Caco-2 (cell line): ENCODE measurements at regions not wholly inside any gene's neighbourhood (a gene's known extent, or its start where the extent isn't known, plus 50 kb on each side); places are given as distances from the start of the nearest gene placed in this dataset.

Experiments used
- BruUV-seq: library from RNA; stranded (reverse); fragments of 400-500 nt; replicated peaks from 2 replicates; lab custom pipeline; 2021; lab: Mats Ljungman, UMichigan
- CTCF ChIA-PET: fragments of 300-600 bp; sonication (Branson Sonifier 250); formaldehyde crosslinking; loops from one replicate; lab custom pipeline; 2022; ENCODE audit warnings: antibody characterized with exemption; lab: Charles Lee
- POLR2A ChIA-PET: fragments of 300-600 bp; sonication (Branson Sonifier 250); formaldehyde crosslinking; loops from one replicate; lab custom pipeline; 2022; ENCODE audit warnings: antibody characterized with exemption; lab: Charles Lee
- DNase-seq, 2 experiments: peaks; one replicate each; pipeline versions ENCODE4 v3.0.0 to v3.0.0-alpha.2; 2020 to 2022
- H3K27me3 ChIP-seq: replicated peaks from 2 replicates; pipeline ENCODE4 v1.6.0; 2011; ENCODE audit warnings: low read length; ENCODE audit not compliant: control insufficient read depth, insufficient read depth
- H3K36me3 ChIP-seq: 2 replicates; pipeline ENCODE4 v1.5.1; 2011; ENCODE audit warnings: low read length; ENCODE audit not compliant: control insufficient read depth, insufficient read depth
- H3K4me1 ChIP-seq: fragments of 250-450 bp; sonication (Bioruptor Pico); 2 replicates; pipeline ENCODE4 v1.5.1; 2020; ENCODE audit warnings: mild to moderate bottlenecking
- H3K4me3 ChIP-seq: 2 replicates; pipeline ENCODE4 v1.5.1; 2011; ENCODE audit warnings: low read depth, mild to moderate bottlenecking, control low read depth, low read length
- H3K9me3 ChIP-seq: fragments of 250-450 bp; sonication (Bioruptor Pico); 2 replicates; pipeline ENCODE4 v1.5.1; 2020; ENCODE audit warnings: mild to moderate bottlenecking, moderate library complexity
- H3K27ac Mint-ChIP-seq: one replicate; pipeline ENCODE4 v1.8.0; 2022; ENCODE audit warnings: mixed read lengths; ENCODE audit not compliant: unreplicated experiment
- H3K27me3 Mint-ChIP-seq: one replicate; pipeline ENCODE4 v1.8.0; 2022; ENCODE audit warnings: mixed read lengths; ENCODE audit not compliant: insufficient read depth, unreplicated experiment
- H3K36me3 Mint-ChIP-seq: one replicate; pipeline ENCODE4 v1.8.0; 2022; ENCODE audit warnings: mild to moderate bottlenecking, mixed read lengths; ENCODE audit not compliant: insufficient read depth, unreplicated experiment
- H3K4me1 Mint-ChIP-seq: one replicate; pipeline ENCODE4 v1.8.0; 2022; ENCODE audit warnings: low read depth, mixed read lengths; ENCODE audit not compliant: unreplicated experiment
- H3K4me3 Mint-ChIP-seq: one replicate; pipeline ENCODE4 v1.8.0; 2022; ENCODE audit warnings: mild to moderate bottlenecking, moderate library complexity, mixed read lengths; ENCODE audit not compliant: unreplicated experiment
- H3K9me3 Mint-ChIP-seq: one replicate; pipeline ENCODE4 v1.8.0; 2022; ENCODE audit warnings: mixed read lengths; ENCODE audit not compliant: unreplicated experiment
- intact Hi-C: fragments of 100-400 bp; cut with micrococcal nuclease; formaldehyde crosslinking; loops from one replicate; pipeline ENCODE4 v1.10.0; 2022; ENCODE audit not compliant: unreplicated experiment
- TF ChIP-seq, protein P1 (sequence below), 2 experiments: fragments of 200-600 bp in 1 of 2; IDR thresholded peaks; 1 replicate in 1 of 2; 2 replicates in 1 of 2; pipeline versions ENCODE4 v1.5.1 to v1.8.0; 2011 to 2022; ENCODE audit warnings: antibody characterized with exemption in 1 of 2, control low read depth in 1 of 2, inconsistent platforms in 1 of 2, low read depth in 1 of 2, low read length in 1 of 2, mild to moderate bottlenecking in 1 of 2, moderate library complexity in 1 of 2; ENCODE audit not compliant: insufficient read depth in 1 of 2, severe bottlenecking in 1 of 2, unreplicated experiment in 1 of 2

- Mint-ChIP-seq H3K4me1 (no peaks in the 10 kb centered on the region), H3K9me3 (no peaks in the 10 kb centered on the region), H3K27me3 (peaks cover 4% of the 10 kb centered on the region), H3K36me3 (no peaks in the 10 kb centered on the region), H3K4me3 (no peak overlapping the region), H3K27ac (no peak overlapping the region)
- Histone ChIP-seq H3K36me3 (no peaks in the 10 kb centered on the region), H3K9me3 (no peaks in the 10 kb centered on the region), H3K4me1 (no peaks in the 10 kb centered on the region), H3K4me3 (no peak overlapping the region), H3K27me3 (no peaks in the 10 kb centered on the region)
- TF ChIP-seq, protein P1, sequence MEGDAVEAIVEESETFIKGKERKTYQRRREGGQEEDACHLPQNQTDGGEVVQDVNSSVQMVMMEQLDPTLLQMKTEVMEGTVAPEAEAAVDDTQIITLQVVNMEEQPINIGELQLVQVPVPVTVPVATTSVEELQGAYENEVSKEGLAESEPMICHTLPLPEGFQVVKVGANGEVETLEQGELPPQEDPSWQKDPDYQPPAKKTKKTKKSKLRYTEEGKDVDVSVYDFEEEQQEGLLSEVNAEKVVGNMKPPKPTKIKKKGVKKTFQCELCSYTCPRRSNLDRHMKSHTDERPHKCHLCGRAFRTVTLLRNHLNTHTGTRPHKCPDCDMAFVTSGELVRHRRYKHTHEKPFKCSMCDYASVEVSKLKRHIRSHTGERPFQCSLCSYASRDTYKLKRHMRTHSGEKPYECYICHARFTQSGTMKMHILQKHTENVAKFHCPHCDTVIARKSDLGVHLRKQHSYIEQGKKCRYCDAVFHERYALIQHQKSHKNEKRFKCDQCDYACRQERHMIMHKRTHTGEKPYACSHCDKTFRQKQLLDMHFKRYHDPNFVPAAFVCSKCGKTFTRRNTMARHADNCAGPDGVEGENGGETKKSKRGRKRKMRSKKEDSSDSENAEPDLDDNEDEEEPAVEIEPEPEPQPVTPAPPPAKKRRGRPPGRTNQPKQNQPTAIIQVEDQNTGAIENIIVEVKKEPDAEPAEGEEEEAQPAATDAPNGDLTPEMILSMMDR (IDR thresholded peaks at IDR 0.05; ENCODE audit: insufficient read depth in 1 of 2, low read depth in 1 of 2, low read length in 1 of 2, severe bottlenecking in 1 of 2, unreplicated experiment in 1 of 2), result no peak
- BruUV-seq, result no TSS peak
- no peak for DNase-seq
- CTCF ChIA-PET, result no interaction called here
- POLR2A ChIA-PET, result no interaction called here
- intact Hi-C loops, result no loop called here
Measured at GRCh38 chr13:48161530-48162179, 66.8 kb upstream of the MED4 start.

DNA sequence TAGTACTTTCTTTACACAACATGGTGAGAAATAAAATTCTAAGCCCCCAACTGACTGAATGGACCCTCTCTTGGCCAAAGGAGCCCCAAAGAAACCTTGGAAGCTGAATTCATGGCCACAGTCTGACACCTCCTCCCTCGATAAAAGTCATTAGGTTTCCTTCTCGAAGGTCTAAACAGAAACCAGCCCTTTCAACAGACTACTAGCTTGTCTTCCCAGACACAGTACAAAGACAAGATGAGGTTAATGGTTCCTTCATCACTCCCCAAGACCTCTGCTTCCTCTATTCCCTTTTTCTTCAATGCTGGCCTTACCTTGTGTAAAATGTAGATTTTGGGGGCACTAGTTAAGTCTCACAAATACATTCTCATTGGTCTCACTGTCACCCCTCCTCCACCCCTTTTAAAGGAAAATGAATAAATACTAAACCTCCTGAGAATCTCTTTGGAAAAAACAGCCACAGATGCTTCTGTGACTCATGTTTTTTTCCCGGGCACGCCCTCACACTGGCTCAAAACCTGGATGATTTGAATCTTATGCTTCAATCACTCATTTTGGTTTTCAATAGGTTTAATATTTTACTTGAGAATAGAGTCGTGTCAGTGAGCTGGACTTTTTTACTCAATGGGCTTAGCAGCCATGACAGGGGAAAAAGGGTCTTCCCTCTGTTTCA lies 65.8 kb upstream of the MED4 start:
- intact Hi-C loops, result no loop called here
- Mint-ChIP-seq H3K9me3 (no peaks in the 10 kb centered on the region), H3K27me3 (peaks cover 4% of the 10 kb centered on the region), H3K36me3 (no peaks in the 10 kb centered on the region), H3K4me3 (no peak overlapping the region), H3K27ac (no peak overlapping the region), H3K4me1 (no peaks in the 10 kb centered on the region)
- Histone ChIP-seq H3K4me1 (no peaks in the 10 kb centered on the region), H3K9me3 (no peaks in the 10 kb centered on the region), H3K27me3 (no peaks in the 10 kb centered on the region), H3K36me3 (no peaks in the 10 kb centered on the region), H3K4me3 (no peak overlapping the region)
- BruUV-seq, result no TSS peak
- CTCF ChIA-PET, result no interaction called here
- TF ChIP-seq, protein P1 (IDR thresholded peaks at IDR 0.05; ENCODE audit: insufficient read depth in 1 of 2, low read depth in 1 of 2, low read length in 1 of 2, severe bottlenecking in 1 of 2, unreplicated experiment in 1 of 2), result no peak
- no peak for DNase-seq
- POLR2A ChIA-PET, result no interaction called here

DNA sequence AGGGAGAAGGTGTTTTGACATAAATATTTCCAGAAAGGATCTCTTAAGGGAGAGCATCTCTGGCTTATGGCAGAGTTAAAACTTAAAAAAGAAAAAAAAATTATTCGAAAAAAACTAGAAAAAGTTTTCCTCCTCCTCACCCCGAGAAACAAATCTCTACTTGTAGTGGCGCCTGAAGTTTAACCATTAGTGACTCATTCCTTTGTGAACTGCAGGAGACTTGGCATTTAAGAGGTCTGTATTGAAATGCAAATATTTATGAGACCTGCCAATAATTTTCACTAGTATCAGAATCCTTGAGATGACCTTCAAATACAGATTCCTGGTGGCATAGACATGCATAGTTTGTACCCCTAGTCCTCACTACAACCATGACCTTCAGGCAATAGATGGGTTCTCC lies 64.9 kb upstream of the MED4 start:
- Mint-ChIP-seq H3K27me3 (peaks cover 4% of the 10 kb centered on the region), H3K4me1 (peaks cover 5% of the 10 kb centered on the region), H3K36me3 (no peaks in the 10 kb centered on the region), H3K9me3 (no peaks in the 10 kb centered on the region), H3K27ac (no peak overlapping the region), H3K4me3 (no peak overlapping the region)
- intact Hi-C loops, result no loop called here
- Histone ChIP-seq H3K9me3 (no peaks in the 10 kb centered on the region), H3K4me3 (no peak overlapping the region), H3K27me3 (no peaks in the 10 kb centered on the region), H3K36me3 (no peaks in the 10 kb centered on the region), H3K4me1 (no peaks in the 10 kb centered on the region)
- no peak for DNase-seq
- ChIA-PET POLR2A (no interaction called here), CTCF (no interaction called here)
- no TSS peak for BruUV-seq
- TF ChIP-seq, protein P1 (IDR thresholded peaks at IDR 0.05; ENCODE audit: insufficient read depth in 1 of 2, low read depth in 1 of 2, low read length in 1 of 2, severe bottlenecking in 1 of 2, unreplicated experiment in 1 of 2), result no peak
